Pancreas (tissue), 10 donors: ENCODE measurements at regions not wholly inside any gene's neighbourhood (a gene's known extent, or its start where the extent isn't known, plus 50 kb on each side); places are given as distances from the start of the nearest gene placed in this dataset.

Source experiments
- ATAC-seq, 4 donors: fragments of 200-7000 bp; cut with Tn5 transposase; one replicate each; pipeline versions ENCODE4 v1.8.0 to v1.9.1; 2020; ENCODE audit warnings: mild to moderate bottlenecking in 4 of 4, moderate library complexity in 4 of 4
- DNase-seq, 6 donors: peaks; one replicate each; pipeline ENCODE4 v3.0.0-alpha.2; 2020
- FAIRE-seq: peaks from 2 replicates; lab custom pipeline; 2012; peaks lifted over from hg19 to GRCh38; lab: Jason Lieb, UNC
- H3K27ac ChIP-seq, 4 donors: fragments of 200-600 bp; sonication (generic); 1 replicate in 3 of 4; 2 replicates in 1 of 4; pipeline versions ENCODE4 v1.5.0 to v1.8.0; 2020
- H3K27me3 ChIP-seq, 4 donors: fragments of 200-600 bp; one replicate each; pipeline ENCODE4 v1.8.0; 2021
- H3K36me3 ChIP-seq, 3 donors: fragments of 200-600 bp; sonication (generic) in 1 of 3; one replicate each; pipeline versions ENCODE4 v1.5.0 to v1.8.0; 2020 to 2021
- H3K4me1 ChIP-seq, 3 donors: fragments of 200-600 bp; one replicate each; pipeline ENCODE4 v1.8.0; 2021
- H3K4me3 ChIP-seq, 4 donors: fragments of 200-600 bp; sonication (generic) in 2 of 4; one replicate each; pipeline versions ENCODE4 v1.5.0 to v1.8.0; 2020 to 2021
- H3K9me3 ChIP-seq, 4 donors: fragments of 200-600 bp; one replicate each; pipeline ENCODE4 v1.8.0; 2021
- CTCF ChIP-seq, 4 donors: fragments of 200-600 bp; sonication (generic) in 3 of 4; IDR thresholded peaks; one replicate each; pipeline versions ENCODE4 v1.5.0 to v1.8.0; 2021; ENCODE audit warnings: antibody characterized with exemption in 4 of 4
- WGBS, 2 donors: extraction: QIAGEN DNeasy Blood & Tissue Kit; methylation state at CpG; one replicate each; pipeline ENCODE4 v1.1.7; 2013; 5-methylcytosine and 5-hydroxymethylcytosine counted together
- intact Hi-C, 3 donors: fragments of 100-400 bp; cut with DNase I; formaldehyde crosslinking; loops; one replicate each; pipeline versions ENCODE4 v1.11.1 to v1.14.2; 2022
- donor health status: healthy with polysubstance abuse.
- donor health status: DM: no; HTN: no; CAD: no; lungs with moderate emphysema.
- donor health status: DM: no; HTN: no; CAD: no.
- donor health status: control.
- donor health status: control.
- donor health status: Bipolar disorder and iron deficiency.
- donor health status: DM: yes; HTN: yes; CAD: no.
- donor health status: DM: no; HTN: no; CAD: no.
- donor health status: DM: no; HTN: no; CAD: no.
- donor health status: DM: yes; HTN: yes; CAD: no.

- Histone ChIP-seq H3K27ac (no peak overlapping the region), H3K27me3 (no peaks in the 10 kb centered on the region), H3K4me3 (no peak overlapping the region), H3K9me3 (no peaks in the 10 kb centered on the region), H3K36me3 (no peaks in the 10 kb centered on the region), H3K4me1 (no peaks in the 10 kb centered on the region)
- intact Hi-C loops = no loop called here
- no peak for ATAC-seq
- WGBS, 2 donors = 91 to 100% methylated on average over 1 of the region's 1 CpG
- no peak for TF ChIP-seq CTCF (IDR thresholded peaks at IDR 0.05)
- no peak for FAIRE-seq
- no peak for DNase-seq
Measured at GRCh38 chr4:81919810-81920209, 448.1 kb upstream of the RASGEF1B start.

- WGBS, 2 donors = 74% methylated on average over 4 of the region's 4 CpGs
- FAIRE-seq = no peak
- H3K36me3 ChIP-seq = no peaks in the 10 kb centered on the region
- H3K4me3 ChIP-seq = no peak overlapping the region
- H3K27me3 ChIP-seq = no peaks in the 10 kb centered on the region
- no peaks in the 10 kb centered on the region for H3K4me1 ChIP-seq
- ATAC-seq = peak in 1 of 4 donors; percentile 43
- H3K9me3 ChIP-seq = no peaks in the 10 kb centered on the region
- H3K27ac ChIP-seq = no peak overlapping the region
- no peak for TF ChIP-seq CTCF (IDR thresholded peaks at IDR 0.05)
- no peak for DNase-seq
- intact Hi-C loops = no loop called here
Measured at GRCh38 chr4:81919223-81919622, 447.5 kb upstream of the RASGEF1B start.

GRCh38 chr4:81915430-81915829 is 443.7 kb upstream of the RASGEF1B start:
- H3K27ac ChIP-seq = no peak overlapping the region
- H3K36me3 ChIP-seq = no peaks in the 10 kb centered on the region
- WGBS, 2 donors = 65 to 71% methylated on average over 2 of the region's 2 CpGs
- no peak for TF ChIP-seq CTCF (IDR thresholded peaks at IDR 0.05)
- intact Hi-C loops = no loop called here
- H3K4me3 ChIP-seq = no peak overlapping the region
- no peaks in the 10 kb centered on the region for H3K27me3 ChIP-seq
- no peak for FAIRE-seq
- H3K9me3 ChIP-seq = no peaks in the 10 kb centered on the region
- H3K4me1 ChIP-seq = no peaks in the 10 kb centered on the region
- ATAC-seq = no peak
- DNase-seq = no peak

GRCh38 chr4:81914623-81915022 is 442.9 kb upstream of the RASGEF1B start:
- DNase-seq = no peak
- Histone ChIP-seq H3K27me3 (no peaks in the 10 kb centered on the region), H3K36me3 (no peaks in the 10 kb centered on the region), H3K4me3 (no peak overlapping the region), H3K27ac (no peak overlapping the region), H3K4me1 (no peaks in the 10 kb centered on the region), H3K9me3 (no peaks in the 10 kb centered on the region)
- ATAC-seq = no peak
- intact Hi-C loops = no loop called here
- no peak for TF ChIP-seq CTCF (IDR thresholded peaks at IDR 0.05)
- no peak for FAIRE-seq

- TF ChIP-seq CTCF (IDR thresholded peaks at IDR 0.05) = peak in 3 of 4 donors; percentile 46 to 50 (median 47)
- peak; percentile 53 to 80 (median 78) for ATAC-seq
Measured at GRCh38 chr4:81913427-81913879, 441.7 kb upstream of the RASGEF1B start.

More at GRCh38 chr4:81913427-81913879, 441.7 kb upstream of the RASGEF1B start:
- Histone ChIP-seq H3K27me3 (no peaks in the 10 kb centered on the region), H3K36me3 (no peaks in the 10 kb centered on the region), H3K9me3 (no peaks in the 10 kb centered on the region), H3K27ac (no peak overlapping the region), H3K4me1 (no peaks in the 10 kb centered on the region), H3K4me3 (no peak overlapping the region)
- FAIRE-seq = no peak
- peak in 5 of 6 donors; percentile 10 to 59 (median 37) for DNase-seq
- intact Hi-C loops = no loop called here
- WGBS, 2 donors = 22 to 25% methylated on average over 12 of the region's 12 CpGs
